ENCODE measurements at regions not wholly inside any gene's neighbourhood (a gene's known extent, or its start where the extent isn't known, plus 50 kb on each side); places are given as distances from the start of the nearest gene placed in this dataset.

- TF ChIP-seq NFRKB (IDR thresholded peaks at IDR 0.05) (no peak), ARNT (IDR thresholded peaks at IDR 0.05) (no peak), HDGF (IDR thresholded peaks at IDR 0.05; ENCODE audit: borderline replicate concordance) (no peak), ELF4 (IDR thresholded peaks at IDR 0.05) (no peak), SUZ12 (IDR thresholded peaks at IDR 0.05) (no peak), FOXM1 (IDR thresholded peaks at IDR 0.05; ENCODE audit: borderline replicate concordance) (no peak), ZNF384 (IDR thresholded peaks at IDR 0.05) (no peak)
Observed at GRCh38 chr16:86289907-86290306, 220.4 kb upstream of the FOXF1 start.
